PFSK-1 (cell line): ENCODE measurements at regions not wholly inside any gene's neighbourhood (a gene's known extent, or its start where the extent isn't known, plus 50 kb on each side); places are given as distances from the start of the nearest gene placed in this dataset.

Source experiments
- FOXP2 ChIP-seq: optimal IDR thresholded peaks from 2 replicates; pipeline ENCODE3; 2011; ENCODE audit warnings: borderline replicate concordance, control low read depth, inconsistent platforms; ENCODE audit not compliant: insufficient read depth; ENCODE audit errors: extremely low read length, extremely low read depth
- POLR2AphosphoS5 ChIP-seq: IDR thresholded peaks from 2 replicates; pipeline ENCODE4 v1.6.1; 2012; ENCODE audit warnings: low read depth, mild to moderate bottlenecking, control low read depth, low read length, moderate library complexity
- SIN3A ChIP-seq: IDR thresholded peaks from 2 replicates; pipeline ENCODE4 v1.6.1; 2012; ENCODE audit warnings: mild to moderate bottlenecking, low read length, moderate library complexity, borderline replicate concordance; ENCODE audit not compliant: insufficient read depth
- TAF1 ChIP-seq: IDR thresholded peaks from 2 replicates; pipeline ENCODE4 v1.6.1; 2012; ENCODE audit warnings: low read length, control low read depth, borderline replicate concordance; ENCODE audit not compliant: insufficient read depth
- TF ChIP-seq, protein P1 (sequence below), 2 experiments: IDR thresholded peaks; 2 replicates each; pipeline versions ENCODE4 v1.6.1 to v1.8.0; 2011 to 2012; ENCODE audit warnings: low read depth in 2 of 2, low read length in 2 of 2, control low read depth in 1 of 2, inconsistent platforms in 1 of 2, mild to moderate bottlenecking in 1 of 2, moderate library complexity in 1 of 2; ENCODE audit not compliant: insufficient read depth in 1 of 2

DNA sequence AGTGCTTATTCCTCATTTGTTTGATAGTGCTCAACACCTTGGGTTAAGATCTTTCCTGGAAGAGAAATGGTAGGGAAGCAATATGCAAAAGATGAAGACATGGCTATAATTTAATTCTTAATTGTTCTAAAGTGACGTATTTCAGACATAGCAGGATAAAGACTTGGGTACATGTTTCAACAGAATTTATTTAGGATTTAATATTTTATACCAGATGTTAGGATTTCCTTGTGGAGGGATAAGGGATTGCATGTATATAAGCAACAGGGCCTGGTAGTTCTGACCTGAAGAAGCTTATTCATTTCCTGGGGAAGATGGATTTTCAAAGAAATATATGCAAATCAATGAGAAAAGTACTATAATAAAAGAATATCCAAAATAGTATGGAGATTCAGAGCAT lies 163.8 kb downstream of the FAT3 start:
- TF ChIP-seq POLR2AphosphoS5 = no peak
- TF ChIP-seq, protein P1, sequence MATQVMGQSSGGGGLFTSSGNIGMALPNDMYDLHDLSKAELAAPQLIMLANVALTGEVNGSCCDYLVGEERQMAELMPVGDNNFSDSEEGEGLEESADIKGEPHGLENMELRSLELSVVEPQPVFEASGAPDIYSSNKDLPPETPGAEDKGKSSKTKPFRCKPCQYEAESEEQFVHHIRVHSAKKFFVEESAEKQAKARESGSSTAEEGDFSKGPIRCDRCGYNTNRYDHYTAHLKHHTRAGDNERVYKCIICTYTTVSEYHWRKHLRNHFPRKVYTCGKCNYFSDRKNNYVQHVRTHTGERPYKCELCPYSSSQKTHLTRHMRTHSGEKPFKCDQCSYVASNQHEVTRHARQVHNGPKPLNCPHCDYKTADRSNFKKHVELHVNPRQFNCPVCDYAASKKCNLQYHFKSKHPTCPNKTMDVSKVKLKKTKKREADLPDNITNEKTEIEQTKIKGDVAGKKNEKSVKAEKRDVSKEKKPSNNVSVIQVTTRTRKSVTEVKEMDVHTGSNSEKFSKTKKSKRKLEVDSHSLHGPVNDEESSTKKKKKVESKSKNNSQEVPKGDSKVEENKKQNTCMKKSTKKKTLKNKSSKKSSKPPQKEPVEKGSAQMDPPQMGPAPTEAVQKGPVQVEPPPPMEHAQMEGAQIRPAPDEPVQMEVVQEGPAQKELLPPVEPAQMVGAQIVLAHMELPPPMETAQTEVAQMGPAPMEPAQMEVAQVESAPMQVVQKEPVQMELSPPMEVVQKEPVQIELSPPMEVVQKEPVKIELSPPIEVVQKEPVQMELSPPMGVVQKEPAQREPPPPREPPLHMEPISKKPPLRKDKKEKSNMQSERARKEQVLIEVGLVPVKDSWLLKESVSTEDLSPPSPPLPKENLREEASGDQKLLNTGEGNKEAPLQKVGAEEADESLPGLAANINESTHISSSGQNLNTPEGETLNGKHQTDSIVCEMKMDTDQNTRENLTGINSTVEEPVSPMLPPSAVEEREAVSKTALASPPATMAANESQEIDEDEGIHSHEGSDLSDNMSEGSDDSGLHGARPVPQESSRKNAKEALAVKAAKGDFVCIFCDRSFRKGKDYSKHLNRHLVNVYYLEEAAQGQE (IDR thresholded peaks at IDR 0.05; ENCODE audit: insufficient read depth in 1 of 2, low read depth in 2 of 2, low read length in 2 of 2) = no peak
- TF ChIP-seq SIN3A = no peak
- no peak for TF ChIP-seq FOXP2

DNA sequence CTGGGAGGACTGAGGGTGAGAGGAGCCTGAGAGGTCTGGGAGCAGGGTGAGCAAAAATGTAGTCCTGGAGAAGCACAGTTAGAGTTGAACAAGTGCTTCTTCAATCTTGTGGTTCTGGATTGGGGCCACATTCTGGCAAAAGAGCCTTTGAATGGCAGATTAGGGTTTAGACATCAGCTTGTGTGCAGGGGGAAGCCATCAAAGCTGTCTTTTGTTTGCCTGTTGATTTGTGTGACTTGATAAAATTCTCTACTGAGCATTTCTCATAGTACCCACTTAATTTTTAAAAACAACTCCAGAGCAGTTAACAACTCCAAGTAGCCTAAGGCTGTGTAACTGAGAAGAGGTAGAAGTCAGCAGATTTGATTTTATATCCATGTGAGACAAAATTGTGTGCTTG lies 166.2 kb downstream of the FAT3 start:
- no peak for TF ChIP-seq FOXP2
- TF ChIP-seq, protein P1 (IDR thresholded peaks at IDR 0.05; ENCODE audit: insufficient read depth in 1 of 2, low read depth in 2 of 2, low read length in 2 of 2) = no peak
- TF ChIP-seq TAF1 = no peak
- TF ChIP-seq POLR2AphosphoS5 = no peak
- TF ChIP-seq SIN3A = no peak

DNA sequence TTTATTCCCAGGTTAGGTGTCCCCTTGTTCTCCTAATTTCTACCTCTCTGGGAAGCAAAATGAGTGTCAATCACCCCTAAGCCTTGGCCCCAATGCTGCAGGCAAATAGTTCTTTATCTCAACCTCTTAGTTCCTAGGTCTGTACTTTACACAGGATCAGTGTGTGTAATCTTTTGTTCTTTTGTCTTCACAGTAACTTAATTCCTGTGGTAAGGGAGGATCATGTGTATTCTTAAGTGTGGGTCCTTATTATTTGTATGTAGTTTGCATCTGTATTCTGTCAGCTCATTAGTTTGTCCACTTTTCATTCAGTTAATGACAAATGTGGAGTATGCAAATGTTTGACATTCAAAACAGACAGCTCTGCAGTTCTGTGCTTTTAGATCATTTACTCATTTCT lies 166.7 kb downstream of the FAT3 start:
- TF ChIP-seq SIN3A (no peak), POLR2AphosphoS5 (no peak), TAF1 (no peak), FOXP2 (no peak)
- TF ChIP-seq, protein P1 (IDR thresholded peaks at IDR 0.05; ENCODE audit: insufficient read depth in 1 of 2, low read depth in 2 of 2, low read length in 2 of 2) = no peak

DNA sequence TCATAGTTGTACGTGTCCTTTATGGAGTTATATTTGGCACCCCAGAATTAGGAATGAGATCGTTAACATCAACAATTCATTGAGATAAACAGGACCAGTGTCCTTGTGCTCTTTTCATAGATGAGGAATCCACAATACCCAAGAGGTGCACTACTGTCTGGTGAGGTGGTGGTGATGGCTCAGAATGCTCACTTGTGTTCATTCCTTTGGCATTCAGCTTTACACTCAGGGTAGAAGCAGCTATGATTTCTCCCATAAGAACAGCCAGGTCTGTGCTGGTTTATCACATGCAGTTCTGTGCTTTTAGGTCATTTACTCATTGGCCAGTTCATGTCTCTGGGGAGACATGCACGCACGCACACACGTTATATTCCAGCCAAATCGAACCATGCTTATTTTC lies 167.2 kb downstream of the FAT3 start:
- no peak for TF ChIP-seq FOXP2
- no peak for TF ChIP-seq POLR2AphosphoS5
- no peak for TF ChIP-seq TAF1
- TF ChIP-seq, protein P1 (IDR thresholded peaks at IDR 0.05; ENCODE audit: insufficient read depth in 1 of 2, low read depth in 2 of 2, low read length in 2 of 2) = no peak
- no peak for TF ChIP-seq SIN3A

DNA sequence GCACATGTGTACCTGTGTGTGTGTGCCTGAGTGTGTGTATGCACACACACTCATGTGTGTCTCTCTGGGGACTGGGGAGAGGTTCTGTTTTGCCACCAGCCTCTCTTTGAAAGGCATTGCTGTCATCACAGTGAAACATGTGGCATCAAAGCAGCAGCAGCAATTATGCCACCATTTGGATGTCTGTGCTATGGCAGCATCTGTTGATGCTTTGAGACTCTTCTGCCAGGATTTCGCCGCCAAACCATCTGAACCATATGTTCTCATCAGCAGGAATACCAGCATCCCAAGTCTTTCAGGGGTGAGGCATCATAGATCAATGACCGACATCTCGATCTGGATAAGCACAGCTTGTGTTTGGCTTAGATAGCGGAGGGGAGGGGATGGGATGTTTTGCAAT lies 168.6 kb downstream of the FAT3 start:
- TF ChIP-seq, protein P1 (IDR thresholded peaks at IDR 0.05; ENCODE audit: insufficient read depth in 1 of 2, low read depth in 2 of 2, low read length in 2 of 2) = no peak
- TF ChIP-seq FOXP2 (no peak), POLR2AphosphoS5 (no peak), TAF1 (no peak), SIN3A (no peak)
